ENCODE measurements at regions not wholly inside any gene's neighbourhood (a gene's known extent, or its start where the extent isn't known, plus 50 kb on each side); places are given as distances from the start of the nearest gene placed in this dataset.

DNA sequence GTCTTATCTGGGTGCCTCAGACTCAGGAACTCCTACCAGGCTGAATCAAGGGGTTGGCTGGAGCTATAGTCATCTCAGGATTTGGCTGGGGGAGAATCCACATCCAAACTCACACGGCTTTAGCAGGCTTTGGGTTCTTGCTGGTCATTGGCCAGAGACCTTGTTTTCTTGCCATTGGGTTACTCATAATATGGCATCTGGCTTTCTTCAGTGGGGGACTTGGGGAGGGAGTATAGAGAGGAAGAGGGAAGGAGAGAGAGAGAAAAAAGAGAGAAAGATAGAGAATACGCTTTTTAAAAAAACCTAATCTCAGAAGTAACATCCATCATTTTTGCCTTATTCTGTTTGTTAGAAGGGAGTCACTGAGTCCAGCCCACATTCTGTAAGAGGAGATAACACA, 191.5 kb upstream of the SHISA6 start:
- no peaks in the 10 kb centered on the region; the same call in 1 of the 2 replicates for H3K4me1 ChIP-seq (ENCODE audit: insufficient read depth, low read length)
- no peaks in the 10 kb centered on the region for H3K23me2 ChIP-seq (ENCODE audit: insufficient read length, low read depth, low read length, poor library complexity, severe bottlenecking)
- H3K4ac ChIP-seq (ENCODE audit: low read depth, low read length), result no peak overlapping the region
- H3K23ac ChIP-seq (ENCODE audit: insufficient read length, low read depth, low read length), result no peak overlapping the region
- no peak overlapping the region for H3K9ac ChIP-seq (ENCODE audit: extremely low read depth, insufficient read length, low read length)
- no peaks in the 10 kb centered on the region for H3K79me1 ChIP-seq (ENCODE audit: insufficient read depth, low read depth, low read length, poor library complexity, severe bottlenecking)
- no peak overlapping the region for H2AFZ ChIP-seq (ENCODE audit: low read length)
- H3K56ac ChIP-seq (ENCODE audit: insufficient read length, low read depth, low read length), result no peak overlapping the region
- no peak overlapping the region for H4K5ac ChIP-seq (ENCODE audit: insufficient read length, low read depth, low read length)
- H4K8ac ChIP-seq (replicated peaks; ENCODE audit: insufficient read length, low read depth, low read length), result no peak overlapping the region
- no peak overlapping the region for H2AK5ac ChIP-seq (ENCODE audit: insufficient read length, low read length)
- H3K79me2 ChIP-seq (ENCODE audit: insufficient read depth, low read length), result no peaks in the 10 kb centered on the region
- H3K36me3 Mint-ChIP-seq (ENCODE audit: insufficient read depth in 1 of 3, low read depth in 3 of 3), result no peaks in the 10 kb centered on the region
- no peak overlapping the region for H3K18ac ChIP-seq (ENCODE audit: insufficient read length, low read depth, low read length)
- no peak overlapping the region for H2BK12ac ChIP-seq (ENCODE audit: insufficient read length, low read depth, low read length)
- no CpG with 5 or more reads among the region's 2 CpGs for WGBS (ENCODE audit: extremely low coverage, insufficient read length, low lambda C conversion rate)
- no peak overlapping the region for H3K4me3 Mint-ChIP-seq
- H3K4me2 ChIP-seq (ENCODE audit: insufficient read depth, insufficient read length, low read length), result no peak overlapping the region
- no peaks in the 10 kb centered on the region for H3K27me3 ChIP-seq (ENCODE audit: insufficient read depth, low read length)
- peaks cover 2% of the 10 kb centered on the region; the same call in 1 of the 2 replicates for H3K27me3 Mint-ChIP-seq (ENCODE audit: low read depth)
- peaks cover 0 to 6% of the 10 kb centered on the region in 2 experiments; a peak in 2 of 4 replicates for H3K4me1 Mint-ChIP-seq
- no peak overlapping the region for H3T11ph ChIP-seq (ENCODE audit: low read length)
- no peak overlapping the region for H4K91ac ChIP-seq (ENCODE audit: insufficient read length, low read depth, low read length)
- H2BK15ac ChIP-seq (ENCODE audit: low read depth, low read length), result no peak overlapping the region
- no peak overlapping the region for H3K14ac ChIP-seq (ENCODE audit: insufficient read depth, low read length)
- no peak overlapping the region for H3K27ac ChIP-seq (ENCODE audit: insufficient read length, low read depth, low read length)
- H3K9me3 Mint-ChIP-seq, result no peaks in the 10 kb centered on the region
- no peaks in the 10 kb centered on the region for H3K9me3 ChIP-seq (ENCODE audit: control insufficient read depth, low read depth, low read length)
- H2BK5ac ChIP-seq (ENCODE audit: insufficient read length, low read length), result no peak overlapping the region
- no peaks in the 10 kb centered on the region for H4K20me1 ChIP-seq (ENCODE audit: control insufficient read depth, insufficient read depth, insufficient read length)
- no peak for DNase-seq
- TF ChIP-seq, protein P1, sequence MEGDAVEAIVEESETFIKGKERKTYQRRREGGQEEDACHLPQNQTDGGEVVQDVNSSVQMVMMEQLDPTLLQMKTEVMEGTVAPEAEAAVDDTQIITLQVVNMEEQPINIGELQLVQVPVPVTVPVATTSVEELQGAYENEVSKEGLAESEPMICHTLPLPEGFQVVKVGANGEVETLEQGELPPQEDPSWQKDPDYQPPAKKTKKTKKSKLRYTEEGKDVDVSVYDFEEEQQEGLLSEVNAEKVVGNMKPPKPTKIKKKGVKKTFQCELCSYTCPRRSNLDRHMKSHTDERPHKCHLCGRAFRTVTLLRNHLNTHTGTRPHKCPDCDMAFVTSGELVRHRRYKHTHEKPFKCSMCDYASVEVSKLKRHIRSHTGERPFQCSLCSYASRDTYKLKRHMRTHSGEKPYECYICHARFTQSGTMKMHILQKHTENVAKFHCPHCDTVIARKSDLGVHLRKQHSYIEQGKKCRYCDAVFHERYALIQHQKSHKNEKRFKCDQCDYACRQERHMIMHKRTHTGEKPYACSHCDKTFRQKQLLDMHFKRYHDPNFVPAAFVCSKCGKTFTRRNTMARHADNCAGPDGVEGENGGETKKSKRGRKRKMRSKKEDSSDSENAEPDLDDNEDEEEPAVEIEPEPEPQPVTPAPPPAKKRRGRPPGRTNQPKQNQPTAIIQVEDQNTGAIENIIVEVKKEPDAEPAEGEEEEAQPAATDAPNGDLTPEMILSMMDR (conservative IDR thresholded peaks at IDR 0.05), result no peak
- no peak overlapping the region for H3K27ac Mint-ChIP-seq
- no peak overlapping the region for H2BK120ac ChIP-seq (ENCODE audit: low read depth, low read length, poor library complexity, severe bottlenecking)
- H2BK20ac ChIP-seq (ENCODE audit: low read depth, low read length, poor library complexity, severe bottlenecking), result no peak overlapping the region
